Activated CD4-positive, alpha-beta memory T cell treated with anti-CD3 and anti-CD28 coated beads for 36 hours (primary cell): ENCODE measurements at regions not wholly inside any gene's neighbourhood (a gene's known extent, or its start where the extent isn't known, plus 50 kb on each side); places are given as distances from the start of the nearest gene placed in this dataset.

Source experiments
- CTCF ChIA-PET: fragments of 350-600 bp; sonication (Branson Sonifier 250); formaldehyde crosslinking; loops from one replicate; lab custom pipeline; 2021; ENCODE audit warnings: antibody characterized with exemption, inconsistent platforms; lab: Charles Lee
- POLR2A ChIA-PET: fragments of 350-600 bp; sonication (Branson Sonifier 250); formaldehyde crosslinking; loops from one replicate; lab custom pipeline; 2021; ENCODE audit warnings: antibody characterized with exemption; lab: Charles Lee
- DNase-seq: peaks from one replicate; pipeline ENCODE4 v3.0.0-alpha.2; 2020
- H3K27ac Mint-ChIP-seq: one replicate; pipeline ENCODE4 v1.8.0; 2021; ENCODE audit warnings: mixed read lengths
- H3K27me3 Mint-ChIP-seq: one replicate; pipeline ENCODE4 v1.8.0; 2021; ENCODE audit warnings: mixed read lengths
- H3K36me3 Mint-ChIP-seq: one replicate; pipeline ENCODE4 v1.8.0; 2021; ENCODE audit warnings: mixed read lengths
- H3K4me1 Mint-ChIP-seq: one replicate; pipeline ENCODE4 v1.8.0; 2021; ENCODE audit warnings: low read depth, mixed read lengths
- H3K4me3 Mint-ChIP-seq: one replicate; pipeline ENCODE4 v1.8.0; 2021; ENCODE audit warnings: mild to moderate bottlenecking, mixed read lengths
- H3K9me3 Mint-ChIP-seq: one replicate; pipeline ENCODE4 v1.8.0; 2021; ENCODE audit warnings: mixed read lengths
- intact Hi-C: fragments of 100-400 bp; cut with micrococcal nuclease; formaldehyde crosslinking; loops from one replicate; pipeline ENCODE4 v1.15.1; 2023

GRCh38 chr2:180481998-180482397, 474.9 kb upstream of the CWC22 start:
- no peaks in the 10 kb centered on the region for H3K9me3 Mint-ChIP-seq
- H3K36me3 Mint-ChIP-seq, result no peaks in the 10 kb centered on the region
- H3K4me3 Mint-ChIP-seq, result no peak overlapping the region
- no peak overlapping the region for H3K27ac Mint-ChIP-seq
- POLR2A ChIA-PET, result no interaction called here
- no peak for DNase-seq
- CTCF ChIA-PET, result no interaction called here
- H3K4me1 Mint-ChIP-seq, result no peaks in the 10 kb centered on the region
- intact Hi-C loops, result no loop called here
- no peaks in the 10 kb centered on the region for H3K27me3 Mint-ChIP-seq

DNA sequence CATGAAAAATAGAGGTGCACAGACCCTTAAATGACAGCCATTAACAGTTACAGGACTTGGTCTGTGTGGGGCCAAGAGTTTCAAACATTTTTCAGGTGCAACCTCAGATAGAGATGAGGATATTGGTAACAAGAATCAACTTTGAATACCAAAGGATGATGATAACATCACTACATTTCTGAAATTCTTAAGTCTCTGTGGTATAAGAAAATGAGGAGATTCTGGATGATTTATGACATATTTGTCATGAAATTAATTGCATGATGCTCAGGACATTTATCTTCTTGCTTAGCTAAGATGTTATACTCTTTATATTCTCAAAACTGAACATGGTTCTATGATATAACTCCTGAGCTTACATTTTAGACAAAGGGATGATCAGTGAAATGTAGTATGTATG, 471.8 kb upstream of the CWC22 start:
- Mint-ChIP-seq H3K4me3 (no peak overlapping the region), H3K4me1 (no peaks in the 10 kb centered on the region), H3K27ac (no peak overlapping the region), H3K9me3 (no peaks in the 10 kb centered on the region), H3K27me3 (no peaks in the 10 kb centered on the region), H3K36me3 (no peaks in the 10 kb centered on the region)
- ChIA-PET POLR2A (no interaction called here), CTCF (no interaction called here)
- no peak for DNase-seq
- intact Hi-C loops, result no loop called here

DNA sequence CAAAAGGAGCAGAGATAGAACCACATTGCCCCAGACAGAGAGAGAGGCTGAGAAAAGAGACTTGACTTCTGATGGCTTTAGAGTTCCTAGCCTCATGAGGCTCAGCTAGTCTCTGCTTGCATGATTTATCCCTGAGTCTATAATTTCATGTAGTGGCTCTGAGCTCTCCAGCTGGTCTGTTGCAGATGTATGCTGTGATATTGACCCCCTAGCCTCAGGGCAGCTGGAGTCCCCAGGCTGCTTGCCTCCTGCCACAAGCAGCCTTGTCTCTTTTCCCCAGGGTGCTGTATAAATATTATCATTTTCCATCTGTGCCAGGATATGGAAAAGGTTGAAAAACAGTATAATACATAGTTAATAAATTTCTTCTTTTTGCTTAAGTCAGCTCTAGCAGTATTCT, 467.6 kb upstream of the CWC22 start:
- no peaks in the 10 kb centered on the region for H3K4me1 Mint-ChIP-seq
- H3K36me3 Mint-ChIP-seq, result no peaks in the 10 kb centered on the region
- H3K9me3 Mint-ChIP-seq, result no peaks in the 10 kb centered on the region
- H3K27me3 Mint-ChIP-seq, result no peaks in the 10 kb centered on the region
- intact Hi-C loops, result no loop called here
- H3K27ac Mint-ChIP-seq, result no peak overlapping the region
- POLR2A ChIA-PET, result no interaction called here
- DNase-seq, result no peak
- H3K4me3 Mint-ChIP-seq, result no peak overlapping the region
- CTCF ChIA-PET, result no interaction called here

DNA sequence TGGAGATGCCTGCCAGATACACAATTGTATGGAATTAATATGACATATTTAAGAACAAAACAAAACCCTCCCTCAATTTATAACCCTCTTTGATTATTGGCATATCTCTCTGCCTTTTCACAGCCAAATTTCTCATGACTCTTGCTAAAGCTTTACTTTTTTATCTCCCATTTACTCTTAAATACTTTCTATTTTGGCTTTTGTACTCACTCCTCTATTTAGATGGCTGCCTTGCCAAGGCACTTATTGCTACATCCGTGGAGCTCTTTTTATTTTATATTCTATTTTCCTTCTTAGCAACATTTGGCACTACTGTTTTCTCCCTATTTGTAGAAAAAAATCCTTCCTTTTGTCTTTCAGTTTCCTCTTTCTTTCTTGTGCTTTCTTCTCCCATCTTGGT, 466.4 kb upstream of the CWC22 start:
- POLR2A ChIA-PET, result no interaction called here
- intact Hi-C loops, result no loop called here

DNA sequence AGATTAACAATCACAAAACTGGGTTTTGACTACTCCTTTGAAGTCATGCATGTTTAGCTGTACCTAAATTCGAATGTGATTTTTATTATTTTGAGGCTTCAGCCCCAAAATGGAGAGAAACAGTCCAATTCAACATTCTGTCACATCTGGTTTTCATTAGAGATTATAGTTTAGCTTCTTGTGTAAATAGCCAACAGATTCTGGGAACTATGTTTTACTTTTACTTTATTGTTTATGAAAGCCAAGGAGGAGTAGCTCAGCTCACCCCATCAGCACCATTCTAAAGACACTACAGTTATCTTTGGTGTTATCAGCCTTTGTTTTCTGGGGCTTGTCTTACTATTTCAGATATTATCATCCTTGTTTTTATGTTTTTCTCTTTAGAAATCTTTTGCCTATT, 465.0 kb upstream of the CWC22 start:
- H3K4me1 Mint-ChIP-seq, result no peaks in the 10 kb centered on the region
- H3K9me3 Mint-ChIP-seq, result peaks cover 3% of the 10 kb centered on the region
- DNase-seq, result no peak
- no peaks in the 10 kb centered on the region for H3K27me3 Mint-ChIP-seq
- H3K27ac Mint-ChIP-seq, result no peak overlapping the region
- intact Hi-C loops, result no loop called here
- CTCF ChIA-PET, result no interaction called here
- no peak overlapping the region for H3K4me3 Mint-ChIP-seq
- H3K36me3 Mint-ChIP-seq, result no peaks in the 10 kb centered on the region
- POLR2A ChIA-PET, result no interaction called here

More for the DNA sequence above, 466.4 kb upstream of the CWC22 start:
- DNase-seq, result no peak
- no peak overlapping the region for H3K27ac Mint-ChIP-seq
- no peaks in the 10 kb centered on the region for H3K9me3 Mint-ChIP-seq
- no peak overlapping the region for H3K4me3 Mint-ChIP-seq
- CTCF ChIA-PET, result no interaction called here
- no peaks in the 10 kb centered on the region for H3K27me3 Mint-ChIP-seq
- H3K4me1 Mint-ChIP-seq, result no peaks in the 10 kb centered on the region
- H3K36me3 Mint-ChIP-seq, result no peaks in the 10 kb centered on the region

DNA sequence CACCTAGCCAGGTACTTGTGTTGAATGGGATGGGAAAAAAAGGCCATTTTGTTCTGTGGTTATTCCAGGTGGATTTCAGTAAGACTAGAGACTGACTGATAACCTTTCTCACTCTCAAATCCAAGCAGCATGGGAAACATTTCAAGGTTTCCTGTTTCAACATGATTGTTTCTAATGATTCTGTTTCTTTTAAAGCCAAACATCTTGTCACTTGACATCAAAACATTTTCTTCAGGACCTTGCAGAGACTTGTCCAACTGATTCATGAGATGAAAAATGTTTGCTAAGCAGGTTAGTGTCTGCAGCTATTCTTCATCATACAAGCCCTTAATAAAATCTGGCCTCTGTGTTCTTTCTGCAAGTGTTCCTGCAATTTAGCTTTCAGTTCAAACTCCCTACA, 456.5 kb upstream of the CWC22 start:
- DNase-seq, result no peak
- H3K4me3 Mint-ChIP-seq, result no peak overlapping the region
- no peaks in the 10 kb centered on the region for H3K36me3 Mint-ChIP-seq
- peaks cover 3% of the 10 kb centered on the region for H3K9me3 Mint-ChIP-seq
- H3K27ac Mint-ChIP-seq, result no peak overlapping the region
- H3K4me1 Mint-ChIP-seq, result no peaks in the 10 kb centered on the region
- intact Hi-C loops, result no loop called here
- H3K27me3 Mint-ChIP-seq, result no peaks in the 10 kb centered on the region
- POLR2A ChIA-PET, result no interaction called here
- CTCF ChIA-PET, result no interaction called here

DNA sequence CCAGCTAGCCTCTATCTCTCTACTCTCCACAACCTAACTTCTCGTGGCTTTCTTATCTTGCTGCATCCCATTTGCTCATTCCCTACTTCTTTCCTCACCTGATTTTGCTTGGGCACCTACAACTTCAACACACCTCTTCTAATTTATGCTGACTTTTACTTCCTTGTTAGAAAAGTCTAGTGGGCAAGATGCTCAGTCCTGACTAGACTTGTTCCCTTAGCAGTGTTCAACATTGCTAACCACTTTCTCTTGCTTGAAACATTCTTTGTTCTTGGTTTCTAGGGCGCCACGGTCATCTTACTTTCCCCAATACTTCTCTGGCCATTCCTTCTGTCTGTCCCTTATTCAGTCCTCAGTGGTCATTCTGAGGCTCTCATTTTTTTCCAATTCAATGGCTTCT, 454.7 kb upstream of the CWC22 start:
- intact Hi-C loops, result no loop called here
- ChIA-PET CTCF (no interaction called here), POLR2A (no interaction called here)
- Mint-ChIP-seq H3K4me3 (no peak overlapping the region), H3K4me1 (no peaks in the 10 kb centered on the region), H3K36me3 (no peaks in the 10 kb centered on the region), H3K27ac (no peak overlapping the region), H3K9me3 (no peaks in the 10 kb centered on the region), H3K27me3 (no peaks in the 10 kb centered on the region)
- no peak for DNase-seq

GRCh38 chr2:180456801-180457200, 449.7 kb upstream of the CWC22 start:
- no peak overlapping the region for H3K4me3 Mint-ChIP-seq
- H3K9me3 Mint-ChIP-seq, result no peaks in the 10 kb centered on the region
- intact Hi-C loops, result no loop called here
- H3K27ac Mint-ChIP-seq, result no peak overlapping the region
- H3K4me1 Mint-ChIP-seq, result no peaks in the 10 kb centered on the region
- DNase-seq, result no peak
- CTCF ChIA-PET, result no interaction called here
- H3K27me3 Mint-ChIP-seq, result no peaks in the 10 kb centered on the region
- H3K36me3 Mint-ChIP-seq, result no peaks in the 10 kb centered on the region
- POLR2A ChIA-PET, result no interaction called here

DNA sequence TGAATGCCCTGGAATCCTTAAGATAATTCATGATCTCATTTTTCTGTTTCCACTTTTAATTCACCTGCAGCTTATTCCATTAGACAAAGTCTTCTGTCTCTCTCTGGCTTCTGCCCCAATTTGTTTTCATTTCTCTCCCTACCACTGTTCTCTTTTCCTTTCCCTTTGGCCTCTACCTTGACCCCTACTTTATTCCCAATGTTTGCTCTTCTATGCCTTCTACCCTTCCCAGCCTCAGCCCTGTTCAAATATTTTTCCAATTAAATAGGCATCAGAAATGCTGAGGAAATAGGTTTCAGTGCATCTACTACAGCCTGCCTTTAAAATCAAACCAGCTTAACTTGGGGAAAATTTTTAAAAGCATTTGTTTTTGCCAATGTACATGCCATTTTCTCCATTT, 443.7 kb upstream of the CWC22 start:
- CTCF ChIA-PET, result no interaction called here
- intact Hi-C loops, result no loop called here
- H3K36me3 Mint-ChIP-seq, result no peaks in the 10 kb centered on the region
- no peak overlapping the region for H3K4me3 Mint-ChIP-seq
- H3K4me1 Mint-ChIP-seq, result no peaks in the 10 kb centered on the region
- DNase-seq, result no peak
- no peaks in the 10 kb centered on the region for H3K27me3 Mint-ChIP-seq
- H3K9me3 Mint-ChIP-seq, result no peaks in the 10 kb centered on the region
- H3K27ac Mint-ChIP-seq, result no peak overlapping the region
- POLR2A ChIA-PET, result no interaction called here

- Mint-ChIP-seq H3K4me3 (no peak overlapping the region), H3K27ac (no peak overlapping the region), H3K9me3 (no peaks in the 10 kb centered on the region), H3K27me3 (no peaks in the 10 kb centered on the region), H3K36me3 (no peaks in the 10 kb centered on the region), H3K4me1 (no peaks in the 10 kb centered on the region)
- POLR2A ChIA-PET, result no interaction called here
- DNase-seq, result no peak
- CTCF ChIA-PET, result no interaction called here
- intact Hi-C loops, result no loop called here
Observed at GRCh38 chr2:180449171-180449915, 442.2 kb upstream of the CWC22 start.

- CTCF ChIA-PET, result no interaction called here
- DNase-seq, result no peak
- H3K27ac Mint-ChIP-seq, result no peak overlapping the region
- intact Hi-C loops, result no loop called here
- no peak overlapping the region for H3K4me3 Mint-ChIP-seq
- no peaks in the 10 kb centered on the region for H3K27me3 Mint-ChIP-seq
- H3K36me3 Mint-ChIP-seq, result no peaks in the 10 kb centered on the region
- no peaks in the 10 kb centered on the region for H3K4me1 Mint-ChIP-seq
- POLR2A ChIA-PET, result no interaction called here
- H3K9me3 Mint-ChIP-seq, result no peaks in the 10 kb centered on the region
Observed at GRCh38 chr2:180446492-180446891, 439.4 kb upstream of the CWC22 start.

DNA sequence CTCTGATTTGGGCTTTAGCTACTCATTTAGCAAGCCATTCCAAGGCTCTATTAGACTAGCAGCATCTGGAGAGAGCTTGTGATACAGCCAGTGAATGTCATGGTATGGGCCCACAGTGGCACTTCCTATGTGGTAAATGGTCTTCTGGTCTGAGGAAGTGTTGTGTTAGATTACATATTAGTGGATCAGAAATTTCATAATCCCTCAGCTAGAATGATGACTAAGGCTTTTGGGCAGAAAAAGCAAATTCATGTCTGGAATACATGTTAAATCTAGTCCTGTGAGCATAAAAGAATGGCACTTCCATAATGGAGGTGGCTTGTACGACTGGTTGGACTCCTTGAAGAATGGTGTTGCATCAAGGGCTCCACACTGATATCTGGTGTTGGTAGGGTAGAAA, 436.8 kb upstream of the CWC22 start:
- Mint-ChIP-seq H3K36me3 (no peaks in the 10 kb centered on the region), H3K27ac (no peak overlapping the region), H3K4me3 (no peak overlapping the region), H3K27me3 (no peaks in the 10 kb centered on the region), H3K9me3 (no peaks in the 10 kb centered on the region), H3K4me1 (no peaks in the 10 kb centered on the region)
- no peak for DNase-seq
- ChIA-PET CTCF (no interaction called here), POLR2A (no interaction called here)
- intact Hi-C loops, result no loop called here

GRCh38 chr2:180442860-180443644, 436.0 kb upstream of the CWC22 start:
- H3K9me3 Mint-ChIP-seq, result no peaks in the 10 kb centered on the region
- no peak for DNase-seq
- ChIA-PET POLR2A (no interaction called here), CTCF (no interaction called here)
- H3K4me1 Mint-ChIP-seq, result no peaks in the 10 kb centered on the region
- H3K4me3 Mint-ChIP-seq, result no peak overlapping the region
- intact Hi-C loops, result no loop called here
- no peak overlapping the region for H3K27ac Mint-ChIP-seq
- H3K36me3 Mint-ChIP-seq, result no peaks in the 10 kb centered on the region
- H3K27me3 Mint-ChIP-seq, result no peaks in the 10 kb centered on the region
